ENCODE measurements at regions not wholly inside any gene's neighbourhood (a gene's known extent, or its start where the extent isn't known, plus 50 kb on each side); places are given as distances from the start of the nearest gene placed in this dataset.

DNA sequence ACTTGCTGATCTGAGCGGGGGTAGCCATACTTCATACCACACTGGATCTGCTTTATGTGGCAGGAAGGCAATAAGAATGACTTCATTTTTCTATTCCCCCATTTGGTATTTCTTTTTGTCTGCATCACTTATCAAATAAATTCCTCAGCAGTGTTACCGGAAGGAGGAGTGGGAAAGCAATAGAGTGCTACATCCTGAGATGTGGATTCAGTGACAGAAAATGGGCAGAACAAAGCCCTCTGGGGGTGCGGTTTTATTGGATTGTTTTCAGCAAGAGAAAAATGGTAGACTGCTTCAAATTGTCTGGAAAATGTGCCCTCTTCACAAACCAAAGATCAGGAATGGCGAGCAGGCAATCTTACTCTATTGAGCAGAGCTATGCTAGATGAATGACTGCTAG, 751.9 kb upstream of the NEGR1 start:
- TF ChIP-seq, protein P1, sequence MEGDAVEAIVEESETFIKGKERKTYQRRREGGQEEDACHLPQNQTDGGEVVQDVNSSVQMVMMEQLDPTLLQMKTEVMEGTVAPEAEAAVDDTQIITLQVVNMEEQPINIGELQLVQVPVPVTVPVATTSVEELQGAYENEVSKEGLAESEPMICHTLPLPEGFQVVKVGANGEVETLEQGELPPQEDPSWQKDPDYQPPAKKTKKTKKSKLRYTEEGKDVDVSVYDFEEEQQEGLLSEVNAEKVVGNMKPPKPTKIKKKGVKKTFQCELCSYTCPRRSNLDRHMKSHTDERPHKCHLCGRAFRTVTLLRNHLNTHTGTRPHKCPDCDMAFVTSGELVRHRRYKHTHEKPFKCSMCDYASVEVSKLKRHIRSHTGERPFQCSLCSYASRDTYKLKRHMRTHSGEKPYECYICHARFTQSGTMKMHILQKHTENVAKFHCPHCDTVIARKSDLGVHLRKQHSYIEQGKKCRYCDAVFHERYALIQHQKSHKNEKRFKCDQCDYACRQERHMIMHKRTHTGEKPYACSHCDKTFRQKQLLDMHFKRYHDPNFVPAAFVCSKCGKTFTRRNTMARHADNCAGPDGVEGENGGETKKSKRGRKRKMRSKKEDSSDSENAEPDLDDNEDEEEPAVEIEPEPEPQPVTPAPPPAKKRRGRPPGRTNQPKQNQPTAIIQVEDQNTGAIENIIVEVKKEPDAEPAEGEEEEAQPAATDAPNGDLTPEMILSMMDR (IDR thresholded peaks at IDR 0.05): no peak
- no peak for TF ChIP-seq EZH2 (IDR thresholded peaks at IDR 0.05; ENCODE audit: borderline replicate concordance, insufficient read depth, low read depth, low read length, poor library complexity, severe bottlenecking)

Data from B cell (primary cell).